Activated naive CD4-positive, alpha-beta T cell treated with anti-CD3 and anti-CD28 coated beads for 36 hours (primary cell): ENCODE measurements at regions not wholly inside any gene's neighbourhood (a gene's known extent, or its start where the extent isn't known, plus 50 kb on each side); places are given as distances from the start of the nearest gene placed in this dataset.
A peak's percentile ranks its signal among the peaks of the same experiment; 100 is the strongest.
"Not testable (repeated sequence)": the region's sequence is repeated elsewhere in the genome, so short reads cannot be mapped to it uniquely, and the experiment has no call there.

Experiments used
- CTCF ChIA-PET: fragments of 350-600 bp; sonication (Branson Sonifier 250); formaldehyde crosslinking; loops from one replicate; lab custom pipeline; 2021; ENCODE audit warnings: antibody characterized with exemption; lab: Charles Lee
- DNase-seq: peaks from one replicate; pipeline ENCODE4 v3.0.0-alpha.2; 2020
- H3K27ac Mint-ChIP-seq: one replicate; pipeline ENCODE4 v1.8.0; 2021; ENCODE audit warnings: mild to moderate bottlenecking, mixed read lengths
- H3K27me3 Mint-ChIP-seq: one replicate; pipeline ENCODE4 v1.8.0; 2021; ENCODE audit warnings: low read depth, mixed read lengths
- H3K36me3 Mint-ChIP-seq: one replicate; pipeline ENCODE4 v1.8.0; 2021; ENCODE audit warnings: low read depth, mixed read lengths
- H3K4me1 Mint-ChIP-seq: one replicate; pipeline ENCODE4 v1.8.0; 2021; ENCODE audit warnings: low read depth, mixed read lengths
- H3K4me3 Mint-ChIP-seq: one replicate; pipeline ENCODE4 v1.8.0; 2021; ENCODE audit warnings: mild to moderate bottlenecking, moderate library complexity, mixed read lengths
- H3K9me3 Mint-ChIP-seq: one replicate; pipeline ENCODE4 v1.8.0; 2021; ENCODE audit warnings: mixed read lengths
- intact Hi-C: fragments of 100-400 bp; cut with micrococcal nuclease; formaldehyde crosslinking; loops from one replicate; pipeline ENCODE4 v1.15.1; 2023

- Mint-ChIP-seq H3K4me1 (peaks cover 33% of the 10 kb centered on the region), H3K27me3 (no peaks in the 10 kb centered on the region), H3K27ac (no peak overlapping the region), H3K36me3 (no peaks in the 10 kb centered on the region), H3K9me3 (no peaks in the 10 kb centered on the region), H3K4me3 (no peak overlapping the region)
- CTCF ChIA-PET, result interaction anchor here (0.6 kb wide), 1 partner anchor 8 kb away, joined by 3 read pairs; no protein-coding TSS in a partner anchor
- no peak for DNase-seq
- intact Hi-C loops, result no loop called here
Measured at GRCh38 chr3:188001926-188002325, 152.0 kb upstream of the LPP start.

- CTCF ChIA-PET, result no interaction called here
- no peak overlapping the region for H3K4me3 Mint-ChIP-seq
- H3K27ac Mint-ChIP-seq, result no peak overlapping the region
- H3K9me3 Mint-ChIP-seq, result no peaks in the 10 kb centered on the region
- no peak for DNase-seq
- H3K27me3 Mint-ChIP-seq, result no peaks in the 10 kb centered on the region
- peaks cover 36% of the 10 kb centered on the region for H3K4me1 Mint-ChIP-seq
- no peaks in the 10 kb centered on the region for H3K36me3 Mint-ChIP-seq
- intact Hi-C loops, result no loop called here
Measured at GRCh38 chr3:188002626-188003138, 151.3 kb upstream of the LPP start.

- H3K27ac Mint-ChIP-seq, result no peak overlapping the region
- H3K4me3 Mint-ChIP-seq, result no peak overlapping the region
- peaks cover 38% of the 10 kb centered on the region for H3K4me1 Mint-ChIP-seq
- H3K27me3 Mint-ChIP-seq, result no peaks in the 10 kb centered on the region
- intact Hi-C loops, result no loop called here
- no peaks in the 10 kb centered on the region for H3K9me3 Mint-ChIP-seq
- CTCF ChIA-PET, result interaction anchor here (0.6 kb wide), 1 partner anchor 258 kb away, joined by 3 read pairs; the partner anchor contains the start of gene BCL6
- H3K36me3 Mint-ChIP-seq, result no peaks in the 10 kb centered on the region
- no peak for DNase-seq
Measured at GRCh38 chr3:188003188-188004171, 150.5 kb upstream of the LPP start.

- Mint-ChIP-seq H3K27me3 (no peaks in the 10 kb centered on the region), H3K36me3 (no peaks in the 10 kb centered on the region), H3K9me3 (peaks cover 9% of the 10 kb centered on the region), H3K4me3 (no peak overlapping the region), H3K4me1 (peaks cover 14% of the 10 kb centered on the region), H3K27ac (no peak overlapping the region)
- CTCF ChIA-PET, result interaction anchor here (0.7 kb wide), 1 partner anchor 51 kb away, joined by 3 read pairs; no protein-coding TSS in a partner anchor
- peak; percentile 21 for DNase-seq
- intact Hi-C loops, result no loop called here
Measured at GRCh38 chr3:188006726-188007393, 147.1 kb upstream of the LPP start.

- no peak for DNase-seq
Measured at GRCh38 chr3:188007897-188008296, 146.1 kb upstream of the LPP start.

GRCh38 chr3:188008582-188009213 is 145.3 kb upstream of the LPP start:
- no peak for DNase-seq
- H3K27me3 Mint-ChIP-seq, result no peaks in the 10 kb centered on the region
- peaks cover 9% of the 10 kb centered on the region for H3K9me3 Mint-ChIP-seq
- H3K4me3 Mint-ChIP-seq, result no peak overlapping the region
- H3K27ac Mint-ChIP-seq, result no peak overlapping the region
- peaks cover 14% of the 10 kb centered on the region for H3K4me1 Mint-ChIP-seq
- intact Hi-C loops, result no loop called here
- H3K36me3 Mint-ChIP-seq, result no peaks in the 10 kb centered on the region
- CTCF ChIA-PET, result interaction anchor here (0.6 to 0.8 kb wide), 2 partner anchors 23 to 259 kb away, joined by 3 read pairs; no protein-coding TSS in a partner anchor

More at GRCh38 chr3:188007897-188008296, 146.1 kb upstream of the LPP start:
- no peaks in the 10 kb centered on the region for H3K36me3 Mint-ChIP-seq
- CTCF ChIA-PET, result interaction anchor here (0.6 to 0.8 kb wide), 2 partner anchors 24 to 258 kb away, joined by 3 read pairs; no protein-coding TSS in a partner anchor
- H3K27me3 Mint-ChIP-seq, result no peaks in the 10 kb centered on the region
- no peak overlapping the region for H3K4me3 Mint-ChIP-seq
- H3K9me3 Mint-ChIP-seq, result peaks cover 9% of the 10 kb centered on the region
- intact Hi-C loops, result no loop called here
- no peak overlapping the region for H3K27ac Mint-ChIP-seq
- peaks cover 14% of the 10 kb centered on the region for H3K4me1 Mint-ChIP-seq

- H3K9me3 Mint-ChIP-seq, result peaks cover 9% of the 10 kb centered on the region
- H3K4me3 Mint-ChIP-seq, result no peak overlapping the region
- intact Hi-C loops, result no loop called here
- H3K27ac Mint-ChIP-seq, result no peak overlapping the region
- no peak for DNase-seq
- no peaks in the 10 kb centered on the region for H3K36me3 Mint-ChIP-seq
- H3K27me3 Mint-ChIP-seq, result no peaks in the 10 kb centered on the region
- H3K4me1 Mint-ChIP-seq, result peaks cover 14% of the 10 kb centered on the region
- CTCF ChIA-PET, result interaction anchor here (0.6 kb wide), 1 partner anchor 9 kb away, joined by 3 read pairs; no protein-coding TSS in a partner anchor
Measured at GRCh38 chr3:188010478-188010877, 143.5 kb upstream of the LPP start.

- no peaks in the 10 kb centered on the region for H3K36me3 Mint-ChIP-seq
- H3K4me3 Mint-ChIP-seq, result no peak overlapping the region
- intact Hi-C loops, result no loop called here
Measured at GRCh38 chr3:188019727-188020126, 134.2 kb upstream of the LPP start.

GRCh38 chr3:188021041-188021440 is 132.9 kb upstream of the LPP start:
- Mint-ChIP-seq H3K27ac (no peak overlapping the region), H3K4me3 (no peak overlapping the region), H3K27me3 (no peaks in the 10 kb centered on the region), H3K36me3 (no peaks in the 10 kb centered on the region), H3K9me3 (no peaks in the 10 kb centered on the region), H3K4me1 (no peaks in the 10 kb centered on the region)
- intact Hi-C loops, result no loop called here
- CTCF ChIA-PET, result interaction anchor here (0.7 kb wide), 1 partner anchor 281 kb away, joined by 3 read pairs; no protein-coding TSS in a partner anchor
- DNase-seq, result no peak

More at GRCh38 chr3:188019727-188020126, 134.2 kb upstream of the LPP start:
- Mint-ChIP-seq H3K9me3 (no peaks in the 10 kb centered on the region), H3K27ac (no peak overlapping the region), H3K27me3 (no peaks in the 10 kb centered on the region), H3K4me1 (no peaks in the 10 kb centered on the region)
- CTCF ChIA-PET, result no interaction called here
- DNase-seq, result no peak

GRCh38 chr3:188021502-188022040 is 132.4 kb upstream of the LPP start:
- CTCF ChIA-PET, result interaction anchor here (0.7 kb wide), 1 partner anchor 281 kb away, joined by 3 read pairs; no protein-coding TSS in a partner anchor
- H3K9me3 Mint-ChIP-seq, result no peaks in the 10 kb centered on the region
- no peaks in the 10 kb centered on the region for H3K36me3 Mint-ChIP-seq
- H3K4me3 Mint-ChIP-seq, result no peak overlapping the region
- no peak overlapping the region for H3K27ac Mint-ChIP-seq
- no peaks in the 10 kb centered on the region for H3K4me1 Mint-ChIP-seq
- no peak for DNase-seq
- no peaks in the 10 kb centered on the region for H3K27me3 Mint-ChIP-seq
- intact Hi-C loops, result no loop called here

- H3K4me1 Mint-ChIP-seq, intact Hi-C loops, H3K4me3 Mint-ChIP-seq, DNase-seq, H3K9me3 Mint-ChIP-seq, H3K36me3 Mint-ChIP-seq, H3K27ac Mint-ChIP-seq, H3K27me3 Mint-ChIP-seq, CTCF ChIA-PET: not testable (repeated sequence)
Measured at GRCh38 chr3:188022902-188023301, 131.1 kb upstream of the LPP start.
